Glomerular visceral epithelial cell (primary cell): ENCODE measurements at regions not wholly inside any gene's neighbourhood (a gene's known extent, or its start where the extent isn't known, plus 50 kb on each side); places are given as distances from the start of the nearest gene placed in this dataset.
A peak's percentile ranks its signal among the peaks of the same experiment; 100 is the strongest.

ENCODE experiments used
- DNase-seq: peaks from one replicate; pipeline ENCODE4 v3.0.0-alpha.2; 2016; ENCODE audit errors: extremely low spot score

DNA sequence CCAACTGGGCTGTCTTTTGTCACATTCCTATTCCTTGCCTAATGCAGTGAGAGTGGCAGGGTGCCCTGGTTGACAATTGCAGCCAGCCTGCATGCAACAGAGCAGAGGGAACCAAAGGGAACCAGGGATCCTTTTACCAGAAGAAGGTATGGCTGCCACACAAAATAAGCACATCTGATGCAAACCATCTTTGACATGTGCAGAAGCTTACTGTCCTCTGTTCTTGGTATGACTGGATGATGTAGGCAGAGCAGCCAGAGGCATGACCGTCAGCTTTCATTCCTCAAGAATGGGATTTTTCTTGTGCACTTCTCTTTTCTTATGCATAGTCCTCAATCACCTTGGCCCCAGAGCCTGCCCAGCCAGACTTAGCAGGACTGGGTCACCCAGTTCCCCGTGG is 116.1 kb downstream of the UQCRFS1 start:
- DNase-seq = no peak

DNA sequence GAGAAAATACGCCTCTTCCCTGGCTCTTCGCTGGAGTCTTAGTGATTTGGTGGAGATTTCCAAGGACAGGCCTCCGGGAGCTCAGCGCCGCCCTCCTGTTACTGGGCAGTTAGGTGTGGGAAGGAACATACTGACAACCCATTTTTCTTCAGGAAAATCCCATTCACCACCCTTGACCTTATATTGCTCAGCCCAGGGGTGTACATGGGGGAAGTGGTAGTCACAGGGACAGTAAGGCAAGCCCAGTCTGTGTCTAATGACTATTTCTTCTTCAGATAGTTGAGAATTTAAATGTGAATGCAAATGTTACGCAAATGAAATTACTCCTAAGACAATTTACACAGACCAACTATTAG is 119.4 kb downstream of the UQCRFS1 start:
- no peak for DNase-seq

DNA sequence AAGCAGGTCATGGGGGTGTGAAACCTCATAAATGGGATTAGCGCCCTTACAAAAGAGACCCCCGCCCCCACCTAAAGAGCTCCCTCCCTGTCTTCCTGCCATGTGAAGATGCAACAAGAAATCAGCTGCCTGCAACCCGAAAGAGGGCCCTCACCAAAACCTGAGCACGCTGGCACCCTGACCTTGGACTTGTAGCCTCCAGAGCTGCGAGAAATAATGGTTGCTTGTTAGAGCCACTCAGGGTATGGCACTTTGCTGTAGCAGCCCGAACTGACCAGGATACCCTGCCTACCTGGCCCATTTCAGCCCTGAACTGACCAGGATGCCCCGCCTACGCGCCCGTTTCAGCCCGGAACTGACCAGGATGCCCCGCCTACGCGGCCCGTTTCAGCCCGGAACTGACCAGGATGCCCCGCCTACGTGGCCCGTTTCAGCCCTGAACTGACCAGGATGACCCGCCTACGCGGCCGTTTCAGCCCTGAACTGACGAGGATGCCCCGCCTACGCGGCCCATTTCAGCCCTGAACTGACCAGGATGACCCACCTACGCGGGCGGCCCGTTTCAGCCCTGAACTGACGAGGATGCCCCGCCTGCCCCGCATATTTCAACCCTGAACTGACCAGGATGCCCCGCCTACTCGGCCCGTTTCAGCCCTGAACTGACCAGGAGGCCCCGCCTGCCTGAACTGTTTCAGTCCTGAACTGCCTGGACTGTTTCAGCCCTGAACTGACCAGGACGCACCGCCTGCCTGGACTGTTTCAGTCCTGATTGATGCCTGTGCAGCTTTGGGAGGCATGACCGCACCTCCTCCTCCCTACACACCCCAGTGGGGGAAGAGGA is 120.0 kb downstream of the UQCRFS1 start:
- DNase-seq = no peak

DNA sequence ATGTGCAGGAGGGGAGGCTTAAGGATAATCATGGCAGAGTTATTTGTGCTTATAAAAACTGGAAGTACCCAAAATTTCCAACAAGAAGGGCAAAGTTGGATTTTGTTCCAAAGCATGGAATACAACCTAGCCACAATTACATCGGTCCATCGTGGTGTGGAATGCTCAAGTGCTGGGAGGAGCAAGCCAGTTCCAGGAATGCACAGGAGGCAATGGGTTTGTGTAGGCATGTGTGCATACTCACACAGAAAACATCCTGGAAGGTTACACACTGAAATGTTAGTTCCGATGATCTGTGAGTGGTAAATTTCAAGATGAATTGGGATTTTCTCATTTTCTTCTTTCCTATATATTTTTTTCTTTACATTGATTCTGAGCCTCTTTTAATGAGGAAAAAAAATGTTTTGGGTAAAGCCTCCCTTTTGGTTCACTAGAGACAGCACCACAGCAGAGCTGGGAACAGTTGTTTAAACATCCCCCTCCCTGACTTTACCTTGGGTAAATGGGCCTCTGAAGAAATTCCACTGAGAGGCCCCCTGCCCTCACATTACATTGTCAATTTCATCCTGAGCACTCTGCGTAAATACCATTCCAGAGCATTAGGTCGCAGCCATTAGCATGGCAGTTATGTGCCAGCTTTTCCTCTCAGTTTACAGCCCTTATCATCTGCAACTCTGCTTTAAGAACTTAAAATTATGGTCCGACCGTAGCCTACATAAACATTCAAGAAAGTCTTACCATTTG is 122.0 kb downstream of the UQCRFS1 start:
- DNase-seq = no peak

DNA sequence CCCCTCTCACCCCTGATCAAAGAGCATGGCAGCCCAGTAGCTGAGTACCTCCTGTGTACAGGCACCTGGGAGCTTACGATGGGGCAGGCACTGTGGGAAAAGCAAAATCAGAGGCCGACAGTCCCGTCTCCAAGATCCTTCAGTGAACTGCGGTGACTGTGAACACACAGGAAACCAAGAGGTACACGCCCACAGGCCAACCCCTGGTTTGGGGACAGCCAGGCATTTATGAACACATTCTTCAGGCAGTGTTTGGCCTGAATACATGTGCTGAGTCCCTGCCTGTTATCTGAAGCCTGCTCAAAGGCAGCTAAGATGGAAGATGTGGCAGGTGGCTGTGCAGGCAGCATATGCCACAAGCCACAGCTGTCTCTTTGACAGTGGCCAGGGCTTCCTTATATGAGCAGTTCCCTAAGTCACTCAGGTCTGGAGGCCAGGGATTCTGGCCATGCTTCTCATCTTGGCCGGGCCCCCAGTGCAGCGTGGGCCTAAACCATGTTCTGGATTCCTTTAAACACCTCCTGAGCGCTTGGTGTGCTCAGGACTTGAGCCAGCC is 123.6 kb downstream of the UQCRFS1 start:
- no peak for DNase-seq

DNA sequence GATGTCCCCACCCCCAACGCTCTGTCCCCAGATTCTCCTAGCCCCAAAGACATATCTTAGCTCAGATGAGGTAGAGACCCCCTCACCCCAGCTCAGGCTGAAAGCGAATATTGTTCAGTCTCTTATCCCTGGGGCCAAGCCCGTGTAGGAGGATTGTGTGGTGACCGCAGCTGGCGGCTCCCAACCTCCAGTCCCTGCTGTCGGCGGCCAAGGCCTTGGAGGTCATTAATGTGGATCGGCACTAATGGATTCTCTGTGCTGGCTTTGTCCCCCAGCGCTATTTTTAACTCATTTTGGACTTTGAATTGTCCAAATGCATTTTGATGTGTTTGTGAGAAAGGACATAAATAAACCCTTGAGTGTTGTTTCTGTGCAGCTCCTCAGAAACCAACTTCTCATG is 124.2 kb downstream of the UQCRFS1 start:
- DNase-seq = no peak

DNA sequence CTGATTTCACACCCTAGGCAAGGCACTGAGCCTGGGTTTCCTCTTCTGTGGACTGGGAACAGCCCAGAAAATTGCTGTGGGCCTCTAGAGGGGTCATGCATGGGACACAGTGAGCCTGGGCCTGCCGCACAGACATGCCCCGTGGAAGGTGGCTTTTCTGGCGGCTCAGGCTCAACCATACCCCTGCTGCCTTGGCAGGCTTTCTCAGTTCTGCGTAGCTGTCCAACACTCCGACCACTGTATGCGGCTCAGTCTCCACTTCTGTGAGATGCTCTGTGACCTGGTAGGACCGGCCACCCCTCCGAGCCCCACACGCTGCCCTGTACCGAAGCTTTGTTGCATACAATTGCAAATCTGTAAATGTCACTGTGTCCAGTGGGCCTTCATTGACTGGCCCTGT is 126.3 kb downstream of the UQCRFS1 start:
- DNase-seq = no peak

DNA sequence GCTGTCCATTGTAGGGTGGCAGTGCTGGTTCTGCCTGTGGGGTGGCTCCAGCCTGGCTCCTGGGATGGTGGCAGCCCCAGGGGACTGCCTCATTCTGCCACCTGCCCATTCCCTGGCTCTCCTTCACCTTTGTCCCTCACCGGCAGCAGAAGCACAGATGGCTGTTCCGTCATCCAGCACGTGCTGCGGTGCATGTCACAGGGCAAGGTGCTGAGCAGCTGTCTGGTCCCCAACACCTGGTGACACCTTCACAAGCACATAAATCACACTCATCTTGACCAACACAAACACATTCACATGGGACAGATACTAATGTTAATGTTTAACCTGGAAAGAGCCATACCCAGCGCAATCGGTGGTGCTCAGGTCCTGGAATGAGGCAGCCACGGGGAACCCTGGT is 126.8 kb downstream of the UQCRFS1 start:
- no peak for DNase-seq

DNA sequence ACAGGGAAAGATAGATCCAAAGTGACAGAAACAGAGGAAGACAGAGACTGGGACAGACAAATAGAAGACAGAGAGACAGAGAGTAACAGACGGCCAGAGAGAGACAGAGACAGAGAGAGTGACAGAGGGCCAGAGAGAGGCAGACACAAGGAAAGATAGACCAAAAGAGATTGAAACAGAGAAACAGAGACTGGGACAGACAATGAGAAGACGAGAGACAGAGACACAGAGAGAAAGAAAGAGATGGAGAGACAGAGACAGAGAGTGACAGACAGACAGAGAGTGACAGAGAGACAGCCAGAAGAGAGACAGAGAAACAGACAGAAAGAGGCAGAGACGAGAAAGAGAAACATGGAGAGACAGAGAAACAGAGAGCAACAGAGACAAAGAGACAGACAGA is 127.3 kb downstream of the UQCRFS1 start:
- no peak for DNase-seq

DNA sequence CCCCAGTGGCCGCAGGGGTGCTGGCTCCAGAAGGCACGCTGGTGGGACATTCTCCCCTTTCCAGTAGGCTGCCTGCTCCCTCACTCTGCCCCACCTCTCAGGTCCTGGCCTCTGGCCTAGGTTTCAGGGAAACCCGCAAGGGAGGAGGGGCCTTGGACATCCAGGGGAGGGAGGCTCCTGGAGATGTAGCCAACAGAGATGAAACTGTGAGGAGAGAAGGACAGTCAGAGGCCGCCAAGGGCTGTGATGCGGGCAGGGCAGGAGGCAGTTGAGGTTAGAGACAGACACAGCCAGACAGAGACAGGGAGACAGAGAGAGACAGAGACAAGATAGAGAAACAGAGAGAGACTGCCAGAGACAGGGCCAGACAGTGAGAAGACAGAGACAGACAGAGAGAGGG is 127.7 kb downstream of the UQCRFS1 start:
- DNase-seq = no peak

DNA sequence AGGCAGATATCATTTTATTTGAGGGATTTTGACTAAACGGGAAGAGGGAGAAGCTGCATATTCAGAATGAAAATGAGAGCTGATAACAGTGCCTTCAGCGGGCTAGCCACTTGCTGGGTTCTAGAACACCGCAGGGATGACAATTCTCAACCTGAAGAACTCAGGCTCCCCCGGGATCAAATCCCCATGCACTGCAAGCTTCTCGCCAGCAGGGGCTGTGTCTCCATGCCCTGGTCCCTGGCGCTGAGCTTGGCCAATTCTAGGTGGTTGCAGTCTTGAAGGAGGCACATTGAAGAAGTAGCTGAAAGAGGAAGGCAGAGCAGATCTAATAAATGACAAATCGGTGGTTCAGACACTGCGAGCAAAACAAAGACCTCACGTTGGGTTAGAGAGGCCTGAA is 128.7 kb downstream of the UQCRFS1 start:
- peak; percentile 7 for DNase-seq

DNA sequence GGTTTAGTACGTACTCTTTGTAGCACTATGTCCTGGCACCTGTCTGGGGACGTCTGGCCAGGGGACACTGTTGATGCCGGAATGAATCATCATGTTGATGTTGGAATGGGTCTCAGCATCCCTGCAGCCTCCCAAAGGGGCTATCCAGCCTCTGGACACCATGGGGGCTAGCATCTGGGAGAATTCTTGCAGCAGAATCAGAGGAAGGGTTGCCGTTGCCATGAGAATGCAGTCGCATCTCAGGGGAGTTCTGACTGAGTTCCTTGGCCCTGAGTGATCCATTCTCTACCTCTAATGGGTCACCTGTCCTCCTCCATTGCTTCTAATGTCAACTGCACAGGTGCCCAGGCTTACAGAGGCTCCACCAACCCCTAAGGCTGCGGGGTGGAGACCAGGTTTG is 129.1 kb downstream of the UQCRFS1 start:
- DNase-seq = no peak

DNA sequence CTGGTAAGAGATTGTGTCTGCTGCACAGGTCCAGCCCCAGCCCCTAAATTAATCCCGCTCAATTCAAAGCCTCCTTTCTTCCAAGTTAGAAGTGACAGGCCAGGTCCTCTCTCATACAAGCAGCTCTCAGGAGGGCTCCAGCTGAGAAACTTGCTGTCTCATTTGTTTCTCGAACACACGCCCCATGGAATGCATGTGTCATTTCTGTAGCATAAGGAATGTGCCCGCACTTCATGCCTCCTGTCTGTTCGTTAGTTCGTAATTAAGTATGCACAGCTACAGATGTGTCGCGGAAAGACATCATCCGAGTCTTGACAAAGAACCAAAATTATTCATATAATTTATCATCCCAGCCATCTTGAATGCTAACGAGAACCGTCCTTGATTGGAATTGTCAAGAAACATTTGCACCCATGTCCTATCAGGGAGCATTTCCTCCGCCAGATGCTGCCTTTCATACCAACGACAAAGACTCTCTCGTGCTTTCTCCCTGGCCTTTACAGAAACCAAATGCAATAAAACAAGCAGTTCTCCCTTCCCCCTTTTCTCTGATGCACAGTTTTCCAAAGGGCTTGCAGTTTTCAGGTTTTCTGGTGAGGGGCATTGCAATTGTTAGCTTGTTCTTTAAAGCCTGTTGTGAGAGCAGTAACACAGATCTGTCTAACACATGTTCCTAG is 133.5 kb downstream of the UQCRFS1 start:
- no peak for DNase-seq

DNA sequence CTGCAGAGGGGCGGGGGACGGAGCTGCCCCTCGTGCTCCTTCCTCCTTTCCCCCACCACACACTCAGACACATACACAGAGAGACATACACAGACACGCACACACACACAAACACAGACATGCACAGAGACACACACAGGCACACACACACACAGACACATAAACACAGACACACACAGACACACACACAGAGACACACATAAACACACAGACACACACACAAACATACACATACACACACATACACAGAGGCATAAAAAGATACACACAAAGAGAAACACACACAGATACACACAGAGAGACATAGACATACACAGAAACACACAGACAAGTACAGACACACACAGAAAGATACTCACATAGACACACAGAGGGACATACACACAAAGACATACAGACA is 136.0 kb downstream of the UQCRFS1 start:
- DNase-seq = no peak

DNA sequence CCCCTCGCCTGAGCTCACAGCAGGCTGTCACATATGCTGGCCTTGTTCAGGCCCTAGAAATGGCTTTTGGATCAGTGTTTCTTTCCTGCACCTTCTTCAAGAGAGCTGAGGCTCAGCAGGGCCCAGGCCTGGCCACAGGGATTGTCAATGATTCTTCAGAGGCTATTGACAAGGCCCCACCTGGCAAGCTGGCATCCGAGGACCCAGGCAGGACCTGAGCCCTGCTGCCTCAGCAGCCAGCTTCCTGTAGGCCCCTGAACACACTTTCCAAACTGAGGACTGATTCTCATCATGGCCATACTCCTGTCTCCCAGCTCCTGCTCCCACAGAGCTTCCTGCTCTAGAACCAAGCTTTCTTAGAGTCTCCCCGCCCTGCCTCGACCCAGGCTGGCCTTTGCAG is 136.8 kb downstream of the UQCRFS1 start:
- DNase-seq = no peak

DNA sequence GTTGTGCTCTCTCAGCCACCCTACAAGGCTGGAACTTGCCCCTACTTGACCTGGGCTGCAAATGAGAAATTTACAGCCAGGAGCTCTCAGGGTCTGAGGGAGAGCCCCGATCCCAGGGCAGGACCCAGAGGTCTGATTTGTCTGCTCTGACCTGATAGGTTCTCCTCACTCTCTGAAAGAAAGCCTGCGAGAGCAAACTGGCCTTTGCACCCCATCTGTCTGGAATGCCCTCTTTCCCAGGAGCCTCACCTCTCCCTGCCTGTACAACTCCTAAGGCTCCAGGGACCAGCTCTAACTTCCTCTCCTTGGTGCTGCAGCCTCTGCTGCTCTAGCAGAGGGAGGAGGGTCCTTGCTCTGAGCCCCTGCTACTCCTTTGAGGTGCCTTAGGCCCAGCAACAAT is 137.8 kb downstream of the UQCRFS1 start:
- DNase-seq = no peak

DNA sequence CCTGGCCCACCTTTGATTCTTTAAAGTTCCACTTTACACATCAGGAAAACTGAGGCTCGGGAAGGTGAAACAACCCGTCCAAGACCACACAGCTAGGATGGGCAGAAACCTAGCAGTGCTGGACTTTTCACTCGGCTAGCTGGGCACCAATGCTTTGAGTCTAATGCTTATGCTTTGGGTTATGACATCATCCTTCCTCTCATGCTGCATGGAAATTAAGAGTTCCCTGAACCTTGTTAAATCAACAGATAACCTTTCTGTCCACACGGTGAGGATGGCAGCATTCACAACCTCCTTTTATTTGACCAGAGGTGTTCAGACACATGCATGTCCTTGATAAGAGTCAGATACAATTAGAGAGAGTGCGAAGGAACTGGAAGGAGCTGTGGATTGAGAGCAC is 138.4 kb downstream of the UQCRFS1 start:
- DNase-seq = no peak

DNA sequence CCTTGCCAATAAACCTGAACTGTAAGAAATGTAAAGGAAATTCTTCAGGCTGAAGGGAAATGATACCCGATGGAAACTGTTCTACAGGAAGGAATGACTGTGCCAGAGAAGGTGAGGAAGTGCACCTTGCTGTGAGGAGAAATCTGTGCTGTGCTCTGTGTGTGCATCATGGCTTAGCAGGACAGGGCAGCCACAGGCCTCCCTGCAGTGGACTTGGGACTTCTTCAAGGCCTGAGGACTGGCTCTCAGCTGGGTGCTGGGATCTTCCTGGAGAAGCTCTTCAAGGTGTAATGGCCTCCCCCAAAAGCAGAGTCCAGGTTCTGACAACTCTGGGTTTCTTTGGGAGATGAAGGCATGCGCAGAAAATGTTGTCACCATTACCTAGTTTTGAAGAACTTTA is 145.1 kb downstream of the UQCRFS1 start:
- DNase-seq = no peak

DNA sequence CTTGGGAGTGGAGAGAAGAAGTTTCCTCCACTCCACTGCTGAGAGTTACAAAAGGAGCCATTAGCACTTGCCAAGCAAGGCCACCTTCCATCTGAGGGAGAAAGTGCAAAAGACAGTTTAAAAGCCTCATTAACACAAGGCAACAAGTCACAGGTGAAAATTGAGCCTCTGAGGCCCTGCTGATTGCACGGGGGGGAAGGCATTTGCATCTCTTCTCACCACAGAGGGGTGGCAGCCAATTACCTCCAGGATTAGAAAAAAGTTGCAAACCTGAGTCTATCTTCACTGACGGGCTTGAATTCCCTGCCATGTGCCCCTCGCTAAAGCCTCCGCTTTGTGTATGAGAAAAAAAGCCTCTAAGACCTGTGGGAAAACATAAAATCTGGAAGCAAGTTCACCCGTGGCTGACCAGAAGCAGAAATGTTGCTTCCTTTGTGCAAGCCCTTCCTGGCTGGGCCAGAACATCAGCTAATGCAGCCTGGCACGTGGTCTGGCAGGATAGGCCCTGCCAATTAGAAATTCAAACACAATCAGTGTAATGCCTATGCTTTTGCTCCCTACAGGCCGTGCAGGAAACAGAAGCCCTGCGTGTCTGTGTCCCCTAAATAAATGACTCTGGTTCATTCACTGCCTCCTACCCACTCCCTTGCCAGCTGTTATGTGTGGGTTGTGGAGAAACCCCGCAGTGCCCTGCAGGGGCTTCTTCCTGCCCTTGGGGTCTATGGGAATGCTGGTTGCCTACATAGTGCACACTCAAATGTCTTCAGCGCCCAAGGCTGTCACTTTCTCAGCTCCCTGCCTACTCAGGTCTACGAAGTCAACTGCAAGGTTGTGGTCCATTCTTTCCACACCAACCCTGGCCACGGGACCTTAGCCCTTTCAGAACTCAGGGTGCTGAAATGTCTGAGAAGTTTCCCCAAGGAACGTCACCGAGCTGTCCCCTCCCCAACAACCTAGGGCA is 150.2 kb downstream of the UQCRFS1 start:
- DNase-seq = no peak

DNA sequence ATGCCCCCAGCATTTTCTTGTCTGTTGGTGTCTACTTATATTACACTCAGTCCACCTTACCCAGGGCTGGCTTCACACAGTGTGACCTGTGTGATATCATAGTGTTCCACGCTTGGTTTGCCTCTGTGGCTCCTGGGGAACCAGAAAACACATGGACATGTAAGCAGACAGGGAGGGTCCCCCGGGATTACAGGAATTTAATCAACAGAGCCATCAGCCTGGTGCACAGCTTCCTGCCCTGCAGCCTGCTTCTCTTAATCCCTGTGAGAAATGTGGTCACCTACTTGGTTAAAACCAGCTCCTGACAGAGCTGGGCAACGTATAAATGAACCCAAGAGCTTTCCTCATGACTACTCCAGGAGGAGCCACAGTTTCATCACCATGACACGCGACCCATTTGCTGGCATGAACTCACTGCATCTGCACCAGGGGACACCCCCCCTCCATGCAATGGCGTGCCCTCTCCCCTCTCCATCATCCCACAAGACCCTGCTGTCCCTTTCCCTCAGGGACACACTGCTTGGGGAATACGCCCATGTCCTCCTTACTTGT is 152.1 kb downstream of the UQCRFS1 start:
- no peak for DNase-seq

DNA sequence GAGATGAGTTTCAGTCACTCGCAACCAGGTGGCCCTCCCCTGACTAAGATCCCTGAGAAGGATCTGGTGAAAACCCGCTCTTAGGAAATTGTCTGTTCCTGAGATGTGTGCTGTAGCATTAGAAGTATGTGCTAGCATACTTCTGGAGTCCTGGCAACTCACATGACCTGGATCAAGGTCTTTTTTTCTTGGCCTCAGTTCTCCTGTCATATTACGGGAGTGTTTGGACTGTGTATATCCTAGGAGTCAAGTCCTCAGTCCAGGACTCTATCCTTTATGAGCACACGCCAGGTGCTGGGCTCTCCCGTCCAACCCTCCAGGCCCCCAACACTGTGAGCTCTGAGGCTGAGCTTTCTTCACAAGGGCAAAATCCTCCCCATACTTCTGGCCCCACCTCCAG is 156.4 kb downstream of the UQCRFS1 start:
- no peak for DNase-seq
